ENCODE measurements at regions not wholly inside any gene's neighbourhood (a gene's known extent, or its start where the extent isn't known, plus 50 kb on each side); places are given as distances from the start of the nearest gene placed in this dataset.

- H3K36me3 Mint-ChIP-seq (ENCODE audit: low read depth) = no peaks in the 10 kb centered on the region
- H3K27me3 Mint-ChIP-seq (ENCODE audit: low read depth) = no peaks in the 10 kb centered on the region
- CTCF ChIA-PET = no interaction called here
- POLR2A ChIA-PET = no interaction called here
- peaks cover 6% of the 10 kb centered on the region for H3K9me3 Mint-ChIP-seq (ENCODE audit: insufficient read depth)
- no peak overlapping the region for H3K4me3 Mint-ChIP-seq
- H3K4me1 Mint-ChIP-seq (ENCODE audit: low read depth) = no peaks in the 10 kb centered on the region
- ATAC-seq (no peak), DNase-seq (no peak)
- no peak overlapping the region for H3K27ac Mint-ChIP-seq
Measured at GRCh38 chr6:78427386-78427785, 440.0 kb upstream of the IRAK1BP1 start.

- POLR2A ChIA-PET = no interaction called here
- no peak overlapping the region for H3K27ac Mint-ChIP-seq
- ATAC-seq (no peak), DNase-seq (no peak)
- H3K4me1 Mint-ChIP-seq (ENCODE audit: low read depth) = no peaks in the 10 kb centered on the region
- H3K4me3 Mint-ChIP-seq = no peak overlapping the region
- peaks cover 6% of the 10 kb centered on the region for H3K9me3 Mint-ChIP-seq (ENCODE audit: insufficient read depth)
- no peaks in the 10 kb centered on the region for H3K27me3 Mint-ChIP-seq (ENCODE audit: low read depth)
- no peaks in the 10 kb centered on the region for H3K36me3 Mint-ChIP-seq (ENCODE audit: low read depth)
- CTCF ChIA-PET = no interaction called here
Measured at GRCh38 chr6:78430521-78430920, 436.8 kb upstream of the IRAK1BP1 start.

- no peak for DNase-seq
- no peak for ATAC-seq
- Mint-ChIP-seq H3K4me1 (ENCODE audit: low read depth) (no peaks in the 10 kb centered on the region), H3K27ac (no peak overlapping the region), H3K4me3 (no peak overlapping the region), H3K27me3 (ENCODE audit: low read depth) (no peaks in the 10 kb centered on the region), H3K9me3 (ENCODE audit: insufficient read depth) (no peaks in the 10 kb centered on the region), H3K36me3 (ENCODE audit: low read depth) (no peaks in the 10 kb centered on the region)
- ChIA-PET POLR2A (no interaction called here), CTCF (no interaction called here)
Measured at GRCh38 chr6:78435671-78436070, 431.7 kb upstream of the IRAK1BP1 start.

GRCh38 chr6:78436335-78436734, 431.0 kb upstream of the IRAK1BP1 start:
- POLR2A ChIA-PET = no interaction called here
- CTCF ChIA-PET = no interaction called here

DNA sequence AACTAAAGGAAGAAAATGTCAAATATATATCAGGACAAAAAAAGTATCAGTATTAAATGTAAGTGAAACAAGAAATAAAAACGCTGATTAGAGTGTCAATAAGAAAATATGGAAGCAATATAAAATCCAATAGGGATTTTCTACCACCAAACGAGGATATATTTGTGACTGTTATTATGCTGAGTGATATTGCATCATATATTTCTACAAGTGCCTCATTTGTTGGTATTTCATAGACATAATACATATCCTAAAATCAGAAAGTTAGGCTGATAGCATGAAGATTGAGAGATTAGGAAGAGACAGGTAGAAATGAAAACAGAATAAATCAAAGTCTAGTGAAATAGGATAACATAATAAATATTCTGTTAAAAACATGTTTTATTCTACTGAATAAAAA, 429.2 kb upstream of the IRAK1BP1 start:
- Mint-ChIP-seq H3K27ac (no peak overlapping the region), H3K27me3 (ENCODE audit: low read depth) (no peaks in the 10 kb centered on the region), H3K36me3 (ENCODE audit: low read depth) (no peaks in the 10 kb centered on the region), H3K9me3 (ENCODE audit: insufficient read depth) (no peaks in the 10 kb centered on the region), H3K4me1 (ENCODE audit: low read depth) (no peaks in the 10 kb centered on the region), H3K4me3 (no peak overlapping the region)
- ChIA-PET POLR2A (no interaction called here), CTCF (no interaction called here)
- DNase-seq = no peak
- ATAC-seq = no peak

More at GRCh38 chr6:78436335-78436734, 431.0 kb upstream of the IRAK1BP1 start:
- Mint-ChIP-seq H3K27ac (no peak overlapping the region), H3K27me3 (ENCODE audit: low read depth) (no peaks in the 10 kb centered on the region), H3K4me3 (no peak overlapping the region), H3K36me3 (ENCODE audit: low read depth) (no peaks in the 10 kb centered on the region), H3K4me1 (ENCODE audit: low read depth) (no peaks in the 10 kb centered on the region), H3K9me3 (ENCODE audit: insufficient read depth) (no peaks in the 10 kb centered on the region)
- DNase-seq (no peak), ATAC-seq (no peak)

- Mint-ChIP-seq H3K36me3 (ENCODE audit: low read depth) (no peaks in the 10 kb centered on the region), H3K9me3 (ENCODE audit: insufficient read depth) (no peaks in the 10 kb centered on the region), H3K4me1 (ENCODE audit: low read depth) (no peaks in the 10 kb centered on the region), H3K27ac (no peak overlapping the region), H3K4me3 (no peak overlapping the region), H3K27me3 (ENCODE audit: low read depth) (no peaks in the 10 kb centered on the region)
- ChIA-PET CTCF (no interaction called here), POLR2A (no interaction called here)
- no peak for DNase-seq
- ATAC-seq = no peak
Measured at GRCh38 chr6:78460711-78461110, 406.6 kb upstream of the IRAK1BP1 start.

GRCh38 chr6:78462728-78463127, 404.6 kb upstream of the IRAK1BP1 start:
- ChIA-PET POLR2A (no interaction called here), CTCF (no interaction called here)
- Mint-ChIP-seq H3K9me3 (ENCODE audit: insufficient read depth) (no peaks in the 10 kb centered on the region), H3K36me3 (ENCODE audit: low read depth) (no peaks in the 10 kb centered on the region), H3K27ac (no peak overlapping the region), H3K4me1 (ENCODE audit: low read depth) (no peaks in the 10 kb centered on the region), H3K27me3 (ENCODE audit: low read depth) (no peaks in the 10 kb centered on the region), H3K4me3 (no peak overlapping the region)
- ATAC-seq = no peak
- DNase-seq = no peak

DNA sequence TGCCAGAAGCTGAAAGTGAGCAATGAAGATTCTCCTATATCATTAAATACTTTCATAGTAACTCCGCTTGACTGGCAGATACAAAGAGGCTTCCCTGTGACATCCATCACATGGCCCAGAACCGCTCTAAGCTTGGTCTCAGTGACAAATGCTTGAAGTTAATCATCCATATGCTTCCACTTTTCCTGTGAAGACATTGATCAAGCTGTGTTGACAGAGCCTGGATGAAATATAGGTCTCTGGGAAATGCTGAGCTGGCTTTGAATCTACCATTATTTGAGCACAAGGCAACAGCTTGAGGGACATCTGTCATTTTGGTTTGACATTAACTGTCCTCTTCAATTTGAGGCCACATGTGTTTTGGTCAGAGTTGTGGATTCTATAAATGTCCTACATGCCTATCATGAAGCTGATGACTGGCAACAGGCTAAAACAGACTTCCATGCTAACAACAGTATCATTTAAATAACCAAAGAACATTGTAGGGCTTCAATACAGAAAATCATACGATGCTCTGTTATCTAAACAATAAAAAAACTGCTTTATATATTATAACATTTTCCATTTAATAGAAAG, 402.2 kb upstream of the IRAK1BP1 start:
- Mint-ChIP-seq H3K36me3 (ENCODE audit: low read depth) (no peaks in the 10 kb centered on the region), H3K27me3 (ENCODE audit: low read depth) (no peaks in the 10 kb centered on the region), H3K4me1 (ENCODE audit: low read depth) (no peaks in the 10 kb centered on the region), H3K4me3 (no peak overlapping the region), H3K27ac (no peak overlapping the region), H3K9me3 (ENCODE audit: insufficient read depth) (no peaks in the 10 kb centered on the region)
- CTCF ChIA-PET = no interaction called here
- DNase-seq (no peak), ATAC-seq (no peak)
- POLR2A ChIA-PET = no interaction called here

DNA sequence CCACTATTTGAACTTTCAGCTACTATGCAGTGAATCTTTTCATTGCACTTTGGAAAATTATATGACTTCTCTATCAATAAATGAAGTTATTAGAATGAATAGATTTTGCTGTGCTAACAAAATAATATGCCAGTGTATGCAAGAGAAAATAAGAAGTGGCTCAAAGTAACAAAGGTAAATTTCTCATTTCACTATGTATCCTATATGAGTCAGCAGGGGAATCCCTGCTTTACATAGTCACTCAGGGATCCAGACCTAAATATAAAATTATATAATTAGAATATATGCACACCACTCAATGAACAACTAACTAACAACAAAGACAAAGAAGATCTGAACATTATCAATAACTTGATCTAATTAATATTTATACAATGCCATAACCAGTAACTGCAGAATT, 390.8 kb upstream of the IRAK1BP1 start:
- CTCF ChIA-PET = no interaction called here
- POLR2A ChIA-PET = no interaction called here
- Mint-ChIP-seq H3K27ac (no peak overlapping the region), H3K36me3 (ENCODE audit: low read depth) (no peaks in the 10 kb centered on the region), H3K9me3 (ENCODE audit: insufficient read depth) (no peaks in the 10 kb centered on the region), H3K4me1 (ENCODE audit: low read depth) (no peaks in the 10 kb centered on the region), H3K27me3 (ENCODE audit: low read depth) (no peaks in the 10 kb centered on the region), H3K4me3 (no peak overlapping the region)
- ATAC-seq = no peak
- no peak for DNase-seq

GRCh38 chr6:78482801-78483552, 384.4 kb upstream of the IRAK1BP1 start:
- no peaks in the 10 kb centered on the region for H3K36me3 Mint-ChIP-seq (ENCODE audit: low read depth)
- ChIA-PET CTCF (no interaction called here), POLR2A (no interaction called here)
- no peaks in the 10 kb centered on the region for H3K4me1 Mint-ChIP-seq (ENCODE audit: low read depth)
- no peaks in the 10 kb centered on the region for H3K9me3 Mint-ChIP-seq (ENCODE audit: insufficient read depth)
- DNase-seq (no peak), ATAC-seq (no peak)
- no peak overlapping the region for H3K27ac Mint-ChIP-seq
- H3K4me3 Mint-ChIP-seq = no peak overlapping the region
- no peaks in the 10 kb centered on the region for H3K27me3 Mint-ChIP-seq (ENCODE audit: low read depth)

GRCh38 chr6:78483553-78484197, 383.7 kb upstream of the IRAK1BP1 start:
- no peaks in the 10 kb centered on the region for H3K4me1 Mint-ChIP-seq (ENCODE audit: low read depth)
- no peaks in the 10 kb centered on the region for H3K27me3 Mint-ChIP-seq (ENCODE audit: low read depth)

DNA sequence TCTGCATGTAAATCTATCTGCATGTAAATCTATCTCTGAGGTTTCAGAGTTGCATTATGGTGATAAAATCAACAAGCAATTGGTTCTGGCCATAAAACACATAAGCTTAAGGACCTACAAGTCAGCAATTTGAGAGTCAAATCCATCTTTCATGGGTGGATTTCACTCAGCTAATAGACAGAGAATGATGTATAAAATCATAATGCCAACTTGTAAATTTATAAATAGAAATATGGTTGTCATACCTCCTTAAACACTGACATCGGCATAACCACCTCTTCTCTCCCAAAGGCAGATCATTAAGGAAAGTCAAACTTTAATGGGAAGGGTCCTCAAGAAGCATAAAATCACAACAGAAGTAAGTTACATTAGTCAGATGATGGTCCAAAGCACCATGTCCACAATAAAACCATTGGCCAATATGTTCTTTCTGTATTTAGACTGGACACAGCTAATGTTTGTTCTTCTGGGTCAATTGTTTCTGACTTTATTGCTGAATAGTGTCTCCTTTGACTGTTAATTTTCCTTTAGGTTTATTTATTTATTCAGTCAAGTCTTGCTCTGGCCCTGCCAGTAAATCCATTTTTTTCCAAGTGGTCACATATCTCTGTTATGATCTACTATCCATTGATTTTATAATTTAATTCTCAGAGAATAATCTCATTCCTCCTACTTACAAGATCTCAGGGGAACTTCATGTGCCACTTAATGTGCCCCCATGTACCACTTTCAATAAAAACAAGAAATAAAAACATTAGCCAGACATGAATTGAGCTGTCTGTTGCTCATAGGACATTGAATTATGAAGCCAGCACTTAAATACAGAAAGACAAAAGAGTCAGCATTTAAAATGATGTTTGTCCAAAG, 382.9 kb upstream of the IRAK1BP1 start:
- Mint-ChIP-seq H3K4me3 (no peak overlapping the region), H3K36me3 (ENCODE audit: low read depth) (no peaks in the 10 kb centered on the region), H3K27ac (no peak overlapping the region), H3K4me1 (ENCODE audit: low read depth) (no peaks in the 10 kb centered on the region), H3K9me3 (ENCODE audit: insufficient read depth) (no peaks in the 10 kb centered on the region), H3K27me3 (ENCODE audit: low read depth) (no peaks in the 10 kb centered on the region)
- ChIA-PET CTCF (no interaction called here), POLR2A (no interaction called here)
- no peak for ATAC-seq
- DNase-seq = no peak

More at GRCh38 chr6:78483553-78484197, 383.7 kb upstream of the IRAK1BP1 start:
- DNase-seq (no peak), ATAC-seq (no peak)
- no peaks in the 10 kb centered on the region for H3K9me3 Mint-ChIP-seq (ENCODE audit: insufficient read depth)
- H3K36me3 Mint-ChIP-seq (ENCODE audit: low read depth) = no peaks in the 10 kb centered on the region
- no peak overlapping the region for H3K4me3 Mint-ChIP-seq
- CTCF ChIA-PET = no interaction called here
- no peak overlapping the region for H3K27ac Mint-ChIP-seq
- POLR2A ChIA-PET = no interaction called here

Data from activated CD8-positive, alpha-beta T cell treated with anti-CD3 and anti-CD28 coated beads, Interleukin-2, amount 10 ng/mL, durations not matched to agents 7 days and 5 days (primary cell).